PC-3 (cell line): ENCODE measurements at regions not wholly inside any gene's neighbourhood (a gene's known extent, or its start where the extent isn't known, plus 50 kb on each side); places are given as distances from the start of the nearest gene placed in this dataset.

Source experiments
- EZH2phosphoT487 ChIP-seq: fragments of 300-600 bp; sonication (generic); IDR thresholded peaks from 2 replicates; pipeline ENCODE4 v1.6.1; 2018; ENCODE audit warnings: mild to moderate bottlenecking, antibody characterized with exemption, low read length, borderline replicate concordance
- TF ChIP-seq, protein P1 (sequence below): fragments of 300-600 bp; sonication (generic); conservative IDR thresholded peaks from 2 replicates; pipeline ENCODE4 v1.5.1; 2017; ENCODE audit warnings: antibody characterized with exemption, low read depth, mild to moderate bottlenecking, low read length

- TF ChIP-seq, protein P1, sequence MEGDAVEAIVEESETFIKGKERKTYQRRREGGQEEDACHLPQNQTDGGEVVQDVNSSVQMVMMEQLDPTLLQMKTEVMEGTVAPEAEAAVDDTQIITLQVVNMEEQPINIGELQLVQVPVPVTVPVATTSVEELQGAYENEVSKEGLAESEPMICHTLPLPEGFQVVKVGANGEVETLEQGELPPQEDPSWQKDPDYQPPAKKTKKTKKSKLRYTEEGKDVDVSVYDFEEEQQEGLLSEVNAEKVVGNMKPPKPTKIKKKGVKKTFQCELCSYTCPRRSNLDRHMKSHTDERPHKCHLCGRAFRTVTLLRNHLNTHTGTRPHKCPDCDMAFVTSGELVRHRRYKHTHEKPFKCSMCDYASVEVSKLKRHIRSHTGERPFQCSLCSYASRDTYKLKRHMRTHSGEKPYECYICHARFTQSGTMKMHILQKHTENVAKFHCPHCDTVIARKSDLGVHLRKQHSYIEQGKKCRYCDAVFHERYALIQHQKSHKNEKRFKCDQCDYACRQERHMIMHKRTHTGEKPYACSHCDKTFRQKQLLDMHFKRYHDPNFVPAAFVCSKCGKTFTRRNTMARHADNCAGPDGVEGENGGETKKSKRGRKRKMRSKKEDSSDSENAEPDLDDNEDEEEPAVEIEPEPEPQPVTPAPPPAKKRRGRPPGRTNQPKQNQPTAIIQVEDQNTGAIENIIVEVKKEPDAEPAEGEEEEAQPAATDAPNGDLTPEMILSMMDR, result no peak
- no peak for TF ChIP-seq EZH2phosphoT487
Measured at GRCh38 chr5:28726815-28727214, 1688.4 kb upstream of the CDH9 start.
